Neutrophil (primary cell): ENCODE measurements at regions not wholly inside any gene's neighbourhood (a gene's known extent, or its start where the extent isn't known, plus 50 kb on each side); places are given as distances from the start of the nearest gene placed in this dataset.

Source experiments
- H3K27ac ChIP-seq: fragments of 200-600 bp; sonication (generic); 2 replicates; pipeline ENCODE4 v1.5.1; 2016; ENCODE audit warnings: mild to moderate bottlenecking, moderate library complexity
- H3K27me3 ChIP-seq: fragments of 200-600 bp; sonication (generic); 2 replicates; pipeline ENCODE4 v1.6.0; 2016; ENCODE audit warnings: mild to moderate bottlenecking
- H3K36me3 ChIP-seq: fragments of 200-600 bp; sonication (generic); 2 replicates; pipeline ENCODE4 v1.5.1; 2017
- H3K4me1 ChIP-seq, 2 experiments: fragments of 200-600 bp in 1 of 2; sonication (generic) in 1 of 2; 1 replicate in 1 of 2; 2 replicates in 1 of 2; pipeline versions ENCODE4 v1.5.1 to v1.6.1; 2013 to 2016; ENCODE audit warnings: low read depth in 1 of 2, low read length in 1 of 2, mild to moderate bottlenecking in 1 of 2, moderate library complexity in 1 of 2; ENCODE audit not compliant: control insufficient read depth in 1 of 2, insufficient read depth in 1 of 2
- H3K4me3 ChIP-seq, 2 experiments: fragments of 200-600 bp in 1 of 2; sonication (generic) in 1 of 2; 1 replicate in 1 of 2; 2 replicates in 1 of 2; pipeline ENCODE4 v1.5.1; 2013 to 2016; ENCODE audit warnings: low read depth in 1 of 2, low read length in 1 of 2, mild to moderate bottlenecking in 1 of 2, moderate library complexity in 1 of 2
- H3K9me3 ChIP-seq: fragments of 200-600 bp; sonication (generic); 2 replicates; pipeline ENCODE4 v1.5.1; 2016
- TF ChIP-seq, protein P1 (sequence below): fragments of 200-600 bp; sonication (generic); IDR thresholded peaks from 2 replicates; pipeline ENCODE4 v1.5.1; 2016; ENCODE audit warnings: antibody characterized with exemption

- Histone ChIP-seq H3K27ac (no peak overlapping the region), H3K4me3 (no peak overlapping the region), H3K36me3 (no peaks in the 10 kb centered on the region), H3K9me3 (no peaks in the 10 kb centered on the region), H3K4me1 (no peaks in the 10 kb centered on the region), H3K27me3 (no peaks in the 10 kb centered on the region)
- TF ChIP-seq, protein P1, sequence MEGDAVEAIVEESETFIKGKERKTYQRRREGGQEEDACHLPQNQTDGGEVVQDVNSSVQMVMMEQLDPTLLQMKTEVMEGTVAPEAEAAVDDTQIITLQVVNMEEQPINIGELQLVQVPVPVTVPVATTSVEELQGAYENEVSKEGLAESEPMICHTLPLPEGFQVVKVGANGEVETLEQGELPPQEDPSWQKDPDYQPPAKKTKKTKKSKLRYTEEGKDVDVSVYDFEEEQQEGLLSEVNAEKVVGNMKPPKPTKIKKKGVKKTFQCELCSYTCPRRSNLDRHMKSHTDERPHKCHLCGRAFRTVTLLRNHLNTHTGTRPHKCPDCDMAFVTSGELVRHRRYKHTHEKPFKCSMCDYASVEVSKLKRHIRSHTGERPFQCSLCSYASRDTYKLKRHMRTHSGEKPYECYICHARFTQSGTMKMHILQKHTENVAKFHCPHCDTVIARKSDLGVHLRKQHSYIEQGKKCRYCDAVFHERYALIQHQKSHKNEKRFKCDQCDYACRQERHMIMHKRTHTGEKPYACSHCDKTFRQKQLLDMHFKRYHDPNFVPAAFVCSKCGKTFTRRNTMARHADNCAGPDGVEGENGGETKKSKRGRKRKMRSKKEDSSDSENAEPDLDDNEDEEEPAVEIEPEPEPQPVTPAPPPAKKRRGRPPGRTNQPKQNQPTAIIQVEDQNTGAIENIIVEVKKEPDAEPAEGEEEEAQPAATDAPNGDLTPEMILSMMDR = no peak
These were observed 1137.4 kb upstream of the FAM98A start for GRCh38 chr2:34736482-34736881.

- Histone ChIP-seq H3K9me3 (no peaks in the 10 kb centered on the region), H3K27ac (no peak overlapping the region), H3K27me3 (no peaks in the 10 kb centered on the region), H3K4me3 (no peak overlapping the region), H3K4me1 (no peaks in the 10 kb centered on the region), H3K36me3 (no peaks in the 10 kb centered on the region)
- TF ChIP-seq, protein P1 = no peak
These were observed 1135.6 kb upstream of the FAM98A start for GRCh38 chr2:34734662-34735061.

GRCh38 chr2:34734042-34734441 is 1134.9 kb upstream of the FAM98A start:
- Histone ChIP-seq H3K4me1 (no peaks in the 10 kb centered on the region), H3K9me3 (no peaks in the 10 kb centered on the region)
- TF ChIP-seq, protein P1 = no peak

DNA sequence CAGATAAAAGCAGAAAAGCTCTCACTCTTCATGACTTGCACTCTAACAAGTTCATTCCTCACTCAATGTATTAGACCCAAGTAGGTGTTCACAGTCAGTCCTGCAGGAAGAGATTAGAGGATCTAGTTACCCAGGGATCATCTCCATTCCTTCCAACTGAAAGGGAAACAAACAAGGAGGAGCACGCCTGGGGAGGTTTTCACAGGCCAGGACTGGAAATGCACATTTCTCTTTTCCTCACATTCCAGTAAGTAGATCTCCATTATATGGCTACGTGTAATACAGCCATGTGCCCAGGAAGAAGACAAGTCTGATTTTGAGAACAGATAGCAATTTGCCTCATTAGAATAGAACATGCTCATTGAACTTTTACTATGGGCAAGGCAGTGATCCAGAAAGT is 1132.2 kb upstream of the FAM98A start:
- TF ChIP-seq, protein P1 = no peak
- Histone ChIP-seq H3K36me3 (no peaks in the 10 kb centered on the region), H3K9me3 (no peaks in the 10 kb centered on the region), H3K4me3 (no peak overlapping the region), H3K4me1 (no peaks in the 10 kb centered on the region), H3K27me3 (no peaks in the 10 kb centered on the region), H3K27ac (no peak overlapping the region)

More at GRCh38 chr2:34734042-34734441, 1134.9 kb upstream of the FAM98A start:
- Histone ChIP-seq H3K36me3 (no peaks in the 10 kb centered on the region), H3K27me3 (no peaks in the 10 kb centered on the region), H3K4me3 (no peak overlapping the region), H3K27ac (no peak overlapping the region)

DNA sequence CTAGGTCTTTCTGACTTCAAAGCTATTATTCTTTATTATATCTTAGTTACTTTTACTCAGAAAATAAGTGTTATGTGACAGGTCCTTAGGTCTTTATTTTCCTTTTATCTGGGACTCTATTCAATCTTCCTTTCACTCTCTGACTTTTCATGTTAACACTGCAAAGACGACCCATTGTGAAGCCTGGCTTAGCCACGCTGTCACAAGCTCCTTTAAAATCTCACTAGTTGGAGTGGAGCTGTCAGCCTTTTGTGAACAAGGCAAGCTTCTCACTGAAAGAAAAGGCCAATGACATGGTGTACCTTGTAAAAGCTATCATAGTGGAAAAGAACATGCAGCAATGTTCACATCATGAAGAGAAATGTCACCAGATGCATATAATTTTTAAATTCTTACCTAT is 1130.7 kb upstream of the FAM98A start:
- H3K4me1 ChIP-seq = no peaks in the 10 kb centered on the region
- no peak overlapping the region for H3K27ac ChIP-seq
- H3K4me3 ChIP-seq = no peak overlapping the region
- H3K27me3 ChIP-seq = no peaks in the 10 kb centered on the region
- H3K9me3 ChIP-seq = no peaks in the 10 kb centered on the region
- TF ChIP-seq, protein P1 = no peak
- no peaks in the 10 kb centered on the region for H3K36me3 ChIP-seq

DNA sequence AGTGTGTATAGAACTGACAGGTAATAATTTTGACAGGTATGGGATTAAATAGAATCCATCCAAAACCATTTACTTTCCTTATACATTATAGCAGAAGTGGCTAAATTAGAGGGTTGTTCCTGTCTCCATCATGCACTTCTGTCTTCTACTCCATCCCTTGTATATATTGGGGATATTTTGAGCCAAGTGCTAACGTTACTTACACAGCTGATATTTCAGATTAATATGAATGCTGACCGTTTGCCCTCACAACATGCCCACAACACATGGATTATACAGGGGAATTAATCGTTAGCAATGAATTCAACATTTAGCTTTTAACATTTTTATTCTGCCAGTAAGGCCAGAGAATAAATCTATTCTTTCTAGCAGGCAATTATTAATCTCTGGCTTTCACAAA is 1125.0 kb upstream of the FAM98A start:
- TF ChIP-seq, protein P1 = no peak
- no peaks in the 10 kb centered on the region for H3K36me3 ChIP-seq

More for the DNA sequence above, 1125.0 kb upstream of the FAM98A start:
- Histone ChIP-seq H3K27me3 (no peaks in the 10 kb centered on the region), H3K4me1 (no peaks in the 10 kb centered on the region), H3K9me3 (no peaks in the 10 kb centered on the region), H3K4me3 (no peak overlapping the region), H3K27ac (no peak overlapping the region)
